ENCODE measurements at regions not wholly inside any gene's neighbourhood (a gene's known extent, or its start where the extent isn't known, plus 50 kb on each side); places are given as distances from the start of the nearest gene placed in this dataset.

DNA sequence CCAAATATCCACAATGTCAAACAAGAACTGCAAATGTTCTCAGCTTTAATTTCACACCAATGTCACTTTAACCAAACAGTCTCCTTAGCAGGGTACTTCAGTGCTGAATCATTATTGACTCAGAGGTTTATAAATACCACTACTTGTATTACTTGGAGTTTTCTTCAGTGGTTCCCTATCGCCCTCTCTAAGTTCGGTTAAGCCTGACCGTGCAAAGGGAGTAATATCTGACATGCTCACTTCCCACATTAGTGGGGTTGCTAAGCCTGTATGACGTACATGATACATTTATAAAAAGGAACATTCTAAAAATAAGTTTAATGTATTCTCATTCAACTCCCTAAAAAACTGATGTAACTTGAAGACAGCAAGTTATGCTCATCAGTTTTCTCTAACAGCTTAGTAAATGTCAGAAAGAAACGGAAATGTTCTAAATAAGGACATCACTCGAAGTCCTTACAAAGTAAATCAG lies 93.1 kb upstream of the ZC3H12C start:
- Histone ChIP-seq H3K4me3 (no peak overlapping the region), H3K36me3 (no peaks in the 10 kb centered on the region), H3K27ac (peak overlapping the region; percentile 61), H3K9me3 (replicated peaks) (no peaks in the 10 kb centered on the region), H3K4me1 (replicated peaks) (peaks cover 9% of the 10 kb centered on the region; the same call in 1 of the 2 replicates), H3K27me3 (replicated peaks) (no peaks in the 10 kb centered on the region)
- DNase-seq (ENCODE audit: low read depth in 1 of 2, low spot score in 2 of 2) = peak; percentile 37 to 66

DNA sequence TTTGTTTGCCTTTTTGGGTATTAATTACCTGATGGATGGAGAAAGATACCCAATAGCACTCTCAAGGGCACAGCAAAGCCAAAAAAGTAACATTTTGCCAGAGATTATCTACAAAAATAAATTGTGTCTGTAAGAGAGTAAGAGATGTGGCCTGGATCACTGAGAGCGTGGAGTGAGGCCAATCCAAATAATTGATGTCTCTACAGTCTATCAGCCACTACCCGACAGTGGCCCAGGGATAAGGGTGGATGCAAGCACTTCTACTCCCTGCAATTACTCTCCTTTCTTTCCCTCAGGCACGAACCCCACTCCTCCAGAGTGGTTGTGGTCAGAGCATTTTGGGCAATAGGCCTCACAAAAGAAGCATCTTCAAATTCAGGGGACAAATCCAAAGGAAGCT lies 92.3 kb upstream of the ZC3H12C start:
- Histone ChIP-seq H3K4me3 (no peak overlapping the region), H3K4me1 (replicated peaks) (peaks cover 9% of the 10 kb centered on the region; the same call in 1 of the 2 replicates), H3K36me3 (no peaks in the 10 kb centered on the region), H3K27ac (peak overlapping the region; percentile 61; the same call in 1 of the 2 replicates), H3K9me3 (replicated peaks) (no peaks in the 10 kb centered on the region), H3K27me3 (replicated peaks) (no peaks in the 10 kb centered on the region)
- no peak for DNase-seq (ENCODE audit: low read depth in 1 of 2, low spot score in 2 of 2)

- no peak for DNase-seq (ENCODE audit: low read depth in 1 of 2, low spot score in 2 of 2)
- Histone ChIP-seq H3K9me3 (replicated peaks) (no peaks in the 10 kb centered on the region), H3K27me3 (replicated peaks) (no peaks in the 10 kb centered on the region), H3K36me3 (no peaks in the 10 kb centered on the region), H3K4me3 (no peak overlapping the region), H3K4me1 (replicated peaks) (peaks cover 9% of the 10 kb centered on the region; the same call in 1 of the 2 replicates), H3K27ac (no peak overlapping the region)
Observed at GRCh38 chr11:110003426-110003825, 89.8 kb upstream of the ZC3H12C start.

- no peaks in the 10 kb centered on the region for H3K36me3 ChIP-seq
- DNase-seq (ENCODE audit: low read depth in 1 of 2, low spot score in 2 of 2) = no peak
- H3K27me3 ChIP-seq (replicated peaks) = no peaks in the 10 kb centered on the region
- no peaks in the 10 kb centered on the region for H3K4me1 ChIP-seq (replicated peaks)
- no peak overlapping the region for H3K4me3 ChIP-seq
- H3K9me3 ChIP-seq (replicated peaks) = no peaks in the 10 kb centered on the region
- no peak overlapping the region for H3K27ac ChIP-seq
Observed at GRCh38 chr11:110011595-110011994, 81.6 kb upstream of the ZC3H12C start.

DNA sequence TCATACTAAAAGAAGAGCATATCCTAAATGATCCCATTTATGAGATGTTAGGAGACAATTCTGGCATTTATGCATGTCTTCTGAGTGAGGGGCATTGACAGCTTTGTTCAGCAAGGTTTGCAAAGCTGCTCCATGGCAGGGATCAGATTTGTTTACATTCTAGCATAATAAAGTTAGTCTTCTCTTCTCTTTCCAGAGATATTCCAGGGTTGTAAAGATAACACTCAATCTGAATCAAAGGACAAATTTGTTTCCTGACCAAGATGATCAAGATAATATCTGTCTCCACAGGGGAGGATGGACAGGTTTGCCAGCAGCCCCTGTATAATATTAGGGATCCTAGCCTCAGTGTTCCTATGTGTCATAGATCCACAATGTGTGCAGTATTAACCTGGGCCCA lies 77.5 kb upstream of the ZC3H12C start:
- Histone ChIP-seq H3K4me1 (replicated peaks) (no peaks in the 10 kb centered on the region), H3K4me3 (no peak overlapping the region)

DNA sequence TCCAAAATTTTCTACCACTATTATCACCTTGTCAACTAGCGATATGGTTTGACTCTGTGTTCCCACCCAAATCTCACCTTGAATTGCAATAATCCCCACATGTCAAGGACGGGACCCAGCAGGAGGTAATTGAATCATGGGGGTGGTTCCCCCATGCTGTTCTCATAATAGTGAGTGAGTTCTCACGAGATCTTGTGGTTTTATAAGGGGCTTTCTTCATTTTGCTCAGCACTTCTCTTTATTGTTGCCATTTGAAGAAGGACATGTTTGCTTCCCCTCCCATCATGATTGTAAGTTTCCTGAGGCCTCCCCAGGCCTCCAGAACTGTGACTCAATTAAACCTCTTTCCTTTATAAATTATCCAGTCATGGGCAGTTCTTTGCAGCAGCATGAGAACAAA lies 73.5 kb upstream of the ZC3H12C start:
- Histone ChIP-seq H3K9me3 (replicated peaks) (no peaks in the 10 kb centered on the region), H3K27ac (no peak overlapping the region), H3K27me3 (replicated peaks) (no peaks in the 10 kb centered on the region), H3K36me3 (no peaks in the 10 kb centered on the region), H3K4me1 (replicated peaks) (no peaks in the 10 kb centered on the region), H3K4me3 (no peak overlapping the region)
- DNase-seq (ENCODE audit: low read depth in 1 of 2, low spot score in 2 of 2) = no peak

More for the DNA sequence above, 77.5 kb upstream of the ZC3H12C start:
- Histone ChIP-seq H3K27me3 (replicated peaks) (no peaks in the 10 kb centered on the region), H3K36me3 (no peaks in the 10 kb centered on the region), H3K27ac (no peak overlapping the region), H3K9me3 (replicated peaks) (no peaks in the 10 kb centered on the region)
- no peak for DNase-seq (ENCODE audit: low read depth in 1 of 2, low spot score in 2 of 2)

- H3K27me3 ChIP-seq (replicated peaks) = no peaks in the 10 kb centered on the region
- no peaks in the 10 kb centered on the region for H3K36me3 ChIP-seq
- H3K27ac ChIP-seq = no peak overlapping the region
- H3K4me1 ChIP-seq (replicated peaks) = no peaks in the 10 kb centered on the region
- DNase-seq (ENCODE audit: low read depth in 1 of 2, low spot score in 2 of 2) = no peak
- H3K4me3 ChIP-seq = no peak overlapping the region
- no peaks in the 10 kb centered on the region for H3K9me3 ChIP-seq (replicated peaks)
Observed at GRCh38 chr11:110022548-110022947, 70.6 kb upstream of the ZC3H12C start.

GRCh38 chr11:110023711-110024110 lies 69.5 kb upstream of the ZC3H12C start:
- no peaks in the 10 kb centered on the region for H3K4me1 ChIP-seq (replicated peaks)

DNA sequence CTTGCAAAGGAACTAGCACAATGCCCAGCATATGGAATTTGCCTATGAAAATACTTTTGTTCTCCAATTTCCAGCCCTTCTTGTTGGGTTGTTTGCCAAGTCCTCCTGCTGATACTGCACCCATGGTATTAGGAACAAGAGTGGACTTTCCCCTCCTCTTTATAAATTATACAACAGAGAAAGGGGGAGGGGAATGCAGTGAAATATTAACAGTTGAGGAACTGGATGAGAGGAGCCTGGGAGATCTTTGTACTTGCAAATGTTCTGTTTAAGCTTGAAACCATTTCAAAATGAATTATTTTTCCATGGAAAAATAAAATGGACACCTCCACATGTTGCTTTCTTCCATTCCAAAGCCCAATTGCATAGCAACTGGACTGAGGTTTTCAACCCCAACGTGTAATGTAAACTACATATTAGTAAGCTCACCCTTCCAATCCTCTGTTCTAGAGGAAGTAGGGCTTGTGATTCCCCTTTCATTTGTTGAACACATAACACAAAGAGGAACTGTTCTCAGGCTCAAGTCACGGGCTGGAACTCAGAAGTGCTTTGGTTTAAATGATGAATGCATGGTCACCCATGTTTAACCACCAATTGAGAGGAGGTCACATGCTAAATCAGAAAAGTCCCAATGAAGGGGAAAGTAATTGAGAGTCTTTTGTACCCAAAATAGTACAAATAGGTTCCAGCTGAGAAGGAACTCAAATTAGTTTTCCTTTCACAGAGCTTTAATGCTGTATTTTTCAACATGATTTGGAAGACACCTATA lies 66.2 kb upstream of the ZC3H12C start:
- Histone ChIP-seq H3K36me3 (no peaks in the 10 kb centered on the region), H3K4me3 (no peak overlapping the region), H3K9me3 (replicated peaks) (no peaks in the 10 kb centered on the region), H3K4me1 (replicated peaks) (no peaks in the 10 kb centered on the region), H3K27me3 (replicated peaks) (no peaks in the 10 kb centered on the region), H3K27ac (no peak overlapping the region)
- DNase-seq (ENCODE audit: low read depth in 1 of 2, low spot score in 2 of 2) = no peak

More at GRCh38 chr11:110023711-110024110, 69.5 kb upstream of the ZC3H12C start:
- H3K36me3 ChIP-seq = no peaks in the 10 kb centered on the region
- no peaks in the 10 kb centered on the region for H3K27me3 ChIP-seq (replicated peaks)
- no peak overlapping the region for H3K27ac ChIP-seq
- no peak for DNase-seq (ENCODE audit: low read depth in 1 of 2, low spot score in 2 of 2)
- no peak overlapping the region for H3K4me3 ChIP-seq
- H3K9me3 ChIP-seq (replicated peaks) = no peaks in the 10 kb centered on the region

GRCh38 chr11:110027627-110028371 lies 65.4 kb upstream of the ZC3H12C start:
- Histone ChIP-seq H3K27ac (no peak overlapping the region), H3K9me3 (replicated peaks) (no peaks in the 10 kb centered on the region), H3K4me1 (replicated peaks) (no peaks in the 10 kb centered on the region), H3K27me3 (replicated peaks) (no peaks in the 10 kb centered on the region), H3K36me3 (no peaks in the 10 kb centered on the region), H3K4me3 (no peak overlapping the region)
- DNase-seq (ENCODE audit: low read depth in 1 of 2, low spot score in 2 of 2) = no peak

DNA sequence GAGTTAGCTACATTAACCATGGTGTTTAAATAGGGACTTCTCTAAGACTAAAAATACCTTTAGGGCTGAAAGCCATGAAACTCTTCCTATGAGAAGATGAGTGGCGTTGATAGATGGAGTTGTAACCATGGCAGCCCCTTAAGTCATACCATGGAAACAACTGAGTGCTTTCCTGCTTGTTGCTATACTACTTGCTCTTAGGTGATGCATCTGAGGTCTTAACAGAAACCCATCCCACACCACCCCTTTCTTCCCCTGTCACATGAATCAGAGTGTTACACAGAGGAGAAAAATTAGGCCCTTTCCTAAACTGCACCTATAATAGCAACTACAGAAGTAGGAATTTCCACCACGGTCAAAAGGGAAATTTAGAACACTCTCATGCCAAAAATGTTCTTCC lies 64.3 kb upstream of the ZC3H12C start:
- DNase-seq (ENCODE audit: low read depth in 1 of 2, low spot score in 2 of 2) = no peak
- Histone ChIP-seq H3K4me1 (replicated peaks) (no peaks in the 10 kb centered on the region), H3K27ac (no peak overlapping the region), H3K9me3 (replicated peaks) (no peaks in the 10 kb centered on the region), H3K36me3 (no peaks in the 10 kb centered on the region), H3K4me3 (no peak overlapping the region), H3K27me3 (replicated peaks) (no peaks in the 10 kb centered on the region)

- Histone ChIP-seq H3K36me3 (no peaks in the 10 kb centered on the region), H3K9me3 (replicated peaks) (no peaks in the 10 kb centered on the region), H3K4me1 (replicated peaks) (no peaks in the 10 kb centered on the region), H3K27me3 (replicated peaks) (no peaks in the 10 kb centered on the region), H3K27ac (no peak overlapping the region), H3K4me3 (no peak overlapping the region)
- DNase-seq (ENCODE audit: low read depth in 1 of 2, low spot score in 2 of 2) = no peak
Observed at GRCh38 chr11:110029714-110030113, 63.5 kb upstream of the ZC3H12C start.

- H3K36me3 ChIP-seq = no peaks in the 10 kb centered on the region
- H3K4me1 ChIP-seq (replicated peaks) = no peaks in the 10 kb centered on the region
- H3K9me3 ChIP-seq (replicated peaks) = no peaks in the 10 kb centered on the region
- H3K27ac ChIP-seq = no peak overlapping the region
- no peak overlapping the region for H3K4me3 ChIP-seq
- no peaks in the 10 kb centered on the region for H3K27me3 ChIP-seq (replicated peaks)
- DNase-seq (ENCODE audit: low read depth in 1 of 2, low spot score in 2 of 2) = no peak
Observed at GRCh38 chr11:110031171-110031570, 62.0 kb upstream of the ZC3H12C start.

- Histone ChIP-seq H3K27ac (no peak overlapping the region), H3K4me3 (no peak overlapping the region), H3K27me3 (replicated peaks) (no peaks in the 10 kb centered on the region), H3K9me3 (replicated peaks) (no peaks in the 10 kb centered on the region), H3K4me1 (replicated peaks) (no peaks in the 10 kb centered on the region), H3K36me3 (no peaks in the 10 kb centered on the region)
- no peak for DNase-seq (ENCODE audit: low read depth in 1 of 2, low spot score in 2 of 2)
Observed at GRCh38 chr11:110032259-110032658, 60.9 kb upstream of the ZC3H12C start.
